ENCODE measurements at regions not wholly inside any gene's neighbourhood (a gene's known extent, or its start where the extent isn't known, plus 50 kb on each side); places are given as distances from the start of the nearest gene placed in this dataset.
"Not testable (repeated sequence)": the region's sequence is repeated elsewhere in the genome, so short reads cannot be mapped to it uniquely, and the experiment has no call there.

- TF ChIP-seq CTCF (IDR thresholded peaks at IDR 0.05; ENCODE audit: low read depth, low read length); MAX (IDR thresholded peaks at IDR 0.05; ENCODE audit: low read depth, low read length); POLR2A (IDR thresholded peaks at IDR 0.05; ENCODE audit: extremely low read depth, insufficient read length): not testable (repeated sequence)
Measured at GRCh38 chr5:13579091-13579490, 365.4 kb downstream of the DNAH5 start.
